GM21529 (cell line): ENCODE measurements at regions not wholly inside any gene's neighbourhood (a gene's known extent, or its start where the extent isn't known, plus 50 kb on each side); places are given as distances from the start of the nearest gene placed in this dataset.

Experiments
- ATAC-seq: cut with Tn5 transposase; IDR thresholded peaks from one replicate; pipeline ENCODE4 v1.9.1; 2021; ENCODE audit not compliant: unreplicated experiment

DNA sequence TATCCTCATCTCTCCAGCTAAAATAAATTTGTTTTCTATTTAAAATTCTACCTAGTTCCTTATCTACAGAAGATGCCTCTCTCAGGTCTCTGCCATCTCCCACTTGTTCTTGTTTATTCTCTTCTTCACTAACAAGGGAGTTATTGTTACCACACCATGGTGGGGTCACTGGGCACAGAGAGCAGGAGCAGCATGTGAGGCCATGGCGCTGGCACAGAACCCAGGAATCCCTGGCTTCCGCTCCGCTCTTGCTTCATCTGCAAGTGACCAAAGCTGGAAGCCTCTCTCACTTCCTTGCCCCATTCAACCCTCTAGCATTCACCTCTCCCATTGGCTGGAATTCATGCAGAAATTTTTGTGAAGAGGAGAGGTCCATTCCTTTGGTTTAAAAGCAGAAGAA is 190.7 kb upstream of the NCAM1 start:
- ATAC-seq, result no peak

DNA sequence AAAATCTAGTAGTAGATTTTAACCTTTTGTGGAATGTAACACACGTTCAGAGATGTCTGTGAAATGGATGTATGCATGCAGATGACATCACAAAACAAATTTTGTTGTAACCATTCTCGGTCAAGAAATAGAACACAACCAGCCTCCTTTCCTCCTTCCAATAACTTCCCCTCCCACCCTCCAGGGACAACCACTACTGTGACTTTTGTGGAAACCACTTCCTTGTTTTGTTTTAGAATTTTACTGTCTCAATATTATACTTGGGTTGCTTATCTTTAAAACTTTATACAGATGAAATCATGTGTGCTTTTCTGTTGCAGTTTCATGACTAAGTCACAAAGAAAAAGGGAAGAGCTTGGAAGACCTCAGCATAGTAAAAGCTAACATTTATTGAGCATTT is 189.4 kb upstream of the NCAM1 start:
- ATAC-seq, result no peak

DNA sequence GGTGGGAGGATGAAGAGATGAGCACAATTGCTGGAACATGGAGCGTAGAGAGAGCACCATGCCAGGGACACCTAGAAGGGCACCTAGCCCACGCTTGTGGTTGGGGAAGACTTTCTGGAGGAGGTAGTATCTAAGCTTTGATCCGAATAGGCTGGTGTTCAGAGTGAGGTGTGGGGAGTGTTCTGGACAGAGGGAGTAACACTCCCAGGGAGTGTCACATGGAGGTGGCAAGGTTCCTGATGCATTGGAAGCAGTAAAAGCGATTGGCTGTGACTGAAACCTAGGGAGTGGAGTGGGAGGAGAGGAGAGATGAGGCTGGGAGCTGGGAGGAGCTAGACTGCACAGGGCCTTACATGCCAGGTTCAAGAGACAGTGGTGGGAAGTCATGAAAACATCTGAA is 188.0 kb upstream of the NCAM1 start:
- ATAC-seq, result no peak

DNA sequence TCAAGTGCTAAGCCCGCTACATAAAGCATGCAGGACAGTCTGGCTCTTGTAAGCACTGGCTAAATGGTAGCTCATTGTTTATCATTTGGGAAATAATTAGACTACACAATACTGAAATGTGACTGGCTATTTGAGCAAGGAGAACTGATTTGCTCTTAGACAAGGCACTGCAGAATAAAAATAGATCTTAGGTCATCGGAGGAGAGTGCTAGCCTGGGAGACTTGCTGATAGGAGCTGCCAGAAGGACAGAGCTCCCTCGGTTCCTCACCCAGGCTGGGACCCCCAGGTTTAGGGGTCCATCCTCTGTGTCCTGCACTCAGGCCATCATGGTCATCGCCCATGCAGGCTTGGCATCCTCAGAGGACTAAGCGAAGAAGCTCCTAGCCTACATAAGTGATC is 184.4 kb upstream of the NCAM1 start:
- no peak for ATAC-seq

DNA sequence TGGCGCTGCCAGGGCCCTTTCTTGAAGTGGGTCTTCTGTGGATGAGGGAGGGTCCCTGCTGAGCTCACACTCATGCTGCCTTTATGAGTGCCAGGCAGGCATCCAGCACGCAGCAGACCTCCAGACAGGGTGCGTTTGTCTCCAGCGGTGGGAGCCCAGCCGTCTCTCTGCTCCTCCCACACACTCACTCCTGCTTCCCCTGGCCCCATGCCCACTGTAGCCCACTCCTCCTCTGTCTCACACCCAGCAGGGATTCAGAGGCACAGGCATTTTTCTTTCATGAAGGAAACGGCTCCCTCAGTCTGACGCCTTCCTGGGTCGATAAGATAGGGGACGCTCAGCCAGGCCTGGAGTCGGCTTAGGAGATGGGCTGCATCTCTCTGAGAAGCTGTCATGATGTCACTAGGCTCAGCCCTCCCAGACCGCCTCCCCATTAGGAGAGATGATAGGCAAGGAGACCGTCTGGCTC is 183.9 kb upstream of the NCAM1 start:
- ATAC-seq, result no peak

DNA sequence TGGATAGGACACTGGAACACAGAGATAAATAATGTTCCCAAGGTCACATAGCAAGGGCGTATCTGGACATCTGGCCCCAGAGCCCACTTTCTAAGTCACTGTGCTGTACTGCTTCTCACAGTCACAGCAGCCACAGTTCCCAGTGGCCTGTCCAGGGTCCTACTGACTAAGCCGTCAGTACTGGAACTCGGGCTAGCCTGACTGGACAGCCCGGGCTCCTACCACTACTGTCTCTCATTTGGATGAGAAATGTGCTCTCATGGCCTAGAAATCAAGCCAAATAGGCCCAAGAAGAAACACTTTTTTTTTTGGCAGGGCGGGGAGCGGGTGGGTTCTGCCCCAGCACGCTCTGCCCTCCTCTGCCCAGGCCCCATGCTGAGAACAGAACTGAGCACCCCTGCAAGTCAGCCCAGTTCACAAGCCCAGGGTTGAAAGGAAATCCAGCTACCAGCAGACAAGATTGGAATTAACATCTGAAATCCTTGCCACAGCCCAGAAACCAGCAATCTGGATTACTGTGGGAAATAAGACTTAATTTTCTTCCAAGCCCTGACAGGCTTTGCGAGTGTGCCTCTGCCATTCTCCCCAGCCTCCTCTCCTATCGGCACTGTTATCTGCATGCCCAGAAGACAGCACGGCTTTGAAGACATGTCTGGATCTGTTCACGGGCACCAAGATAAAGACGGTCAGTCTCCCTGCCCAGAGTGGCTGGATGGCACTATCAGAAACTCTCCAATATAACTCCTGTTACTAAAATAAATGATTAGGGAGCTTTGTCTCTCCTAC is 182.9 kb upstream of the NCAM1 start:
- no peak for ATAC-seq

DNA sequence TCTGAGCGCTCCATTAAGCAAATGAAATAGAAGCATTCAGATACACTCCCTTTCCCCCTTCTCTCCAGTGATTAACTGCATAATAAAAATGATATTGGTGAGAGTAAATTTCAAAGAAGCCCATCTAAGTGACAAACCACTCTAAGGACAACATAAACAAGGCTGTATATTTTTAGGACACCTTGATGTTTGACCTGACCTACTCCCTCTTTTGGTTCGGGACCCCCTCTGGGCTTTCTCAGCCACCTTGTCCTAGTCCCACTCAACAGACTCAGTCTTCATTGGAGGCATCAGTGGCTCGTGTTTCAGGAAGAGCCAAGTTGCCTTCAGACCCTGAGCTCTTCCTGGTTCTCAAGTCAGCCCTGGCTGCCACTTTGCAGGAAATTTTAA is 182.3 kb upstream of the NCAM1 start:
- no peak for ATAC-seq

DNA sequence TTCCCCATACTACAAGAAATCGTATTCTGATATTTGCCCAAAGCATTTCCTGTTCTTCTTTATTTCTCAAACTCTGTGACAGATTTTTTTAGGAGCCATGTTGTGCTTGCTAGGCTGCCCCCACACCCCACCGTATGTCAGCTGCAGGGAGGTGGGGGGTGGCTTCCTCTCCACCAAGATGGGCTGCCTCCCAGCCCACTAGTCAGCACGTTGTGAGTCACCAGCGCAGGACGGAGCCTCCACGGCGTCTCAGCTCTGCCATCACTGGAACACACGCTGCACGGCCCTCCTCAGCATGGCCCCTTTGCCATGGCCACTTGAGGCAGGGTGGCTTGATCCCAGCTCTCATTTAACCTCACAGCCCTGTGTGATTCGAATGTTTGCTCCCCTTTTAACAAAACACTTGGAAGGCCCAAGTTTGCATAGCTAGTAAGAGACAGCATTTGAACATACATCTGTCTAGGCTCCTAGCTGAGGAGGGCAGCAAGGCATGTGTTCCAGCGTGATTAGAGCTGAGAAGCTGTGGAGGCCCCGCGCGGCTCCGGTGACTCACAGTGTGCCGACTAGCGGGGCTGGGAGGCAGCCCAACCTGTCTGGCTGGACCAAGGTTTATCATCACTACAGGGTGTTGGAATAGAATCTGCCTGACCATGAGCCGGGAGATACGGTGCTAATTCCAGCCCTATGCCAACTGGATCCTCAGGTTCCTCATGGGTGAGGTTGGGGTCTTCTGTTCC is 180.7 kb upstream of the NCAM1 start:
- no peak for ATAC-seq

DNA sequence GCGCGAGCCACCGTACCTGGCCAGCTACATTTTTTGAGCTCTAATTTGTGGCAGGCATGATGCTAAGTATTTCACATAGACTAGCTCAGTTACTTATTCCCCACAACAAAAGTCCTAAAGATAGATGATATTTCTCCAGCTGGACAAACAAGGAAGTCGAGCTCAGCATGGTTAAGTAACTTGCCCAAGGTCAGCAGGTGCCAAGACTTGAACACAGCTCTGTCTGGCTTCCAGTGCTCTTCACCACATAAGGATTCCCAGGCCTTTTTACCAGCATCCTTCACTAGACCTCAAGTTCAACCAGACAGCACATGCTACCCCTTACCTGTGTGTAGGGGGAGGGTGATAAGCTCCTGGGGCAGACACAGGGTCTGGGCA is 177.3 kb upstream of the NCAM1 start:
- ATAC-seq, result no peak

DNA sequence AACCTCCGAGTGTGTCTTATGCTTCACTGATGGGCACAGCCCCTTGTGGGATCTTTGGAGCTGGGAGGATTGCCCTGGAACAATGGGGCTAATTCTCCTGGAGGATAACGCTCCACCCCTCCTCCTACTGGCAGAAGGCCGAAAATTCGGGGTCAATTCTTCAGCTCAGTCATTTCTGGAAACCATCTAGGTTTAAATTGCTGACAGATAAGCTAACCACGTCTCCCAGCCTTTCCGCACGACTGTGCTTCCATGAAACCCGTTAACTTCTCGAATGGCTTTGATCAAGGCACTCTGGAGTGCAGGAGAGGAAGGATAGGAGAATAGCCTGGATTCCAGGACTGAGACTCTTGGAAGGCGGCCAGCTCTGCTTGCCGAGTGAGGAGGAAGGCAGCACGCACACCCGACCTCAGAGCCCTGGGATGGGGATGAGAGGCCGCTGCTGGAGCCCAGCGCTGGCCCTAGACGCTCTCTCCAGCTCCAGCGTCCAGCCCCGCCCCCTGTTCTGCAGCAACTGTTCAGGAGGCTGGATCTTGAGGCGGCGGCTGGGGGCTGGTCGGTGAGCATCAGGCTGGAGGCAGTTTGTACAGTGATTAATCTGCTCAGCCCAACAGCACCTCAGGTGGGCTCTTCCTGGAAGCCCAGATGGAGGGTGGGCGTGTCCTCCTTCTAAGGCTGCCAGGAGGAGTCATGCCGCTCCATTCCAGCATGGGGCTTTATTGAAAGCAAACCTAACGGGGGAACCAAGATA is 176.7 kb upstream of the NCAM1 start:
- ATAC-seq, result no peak

DNA sequence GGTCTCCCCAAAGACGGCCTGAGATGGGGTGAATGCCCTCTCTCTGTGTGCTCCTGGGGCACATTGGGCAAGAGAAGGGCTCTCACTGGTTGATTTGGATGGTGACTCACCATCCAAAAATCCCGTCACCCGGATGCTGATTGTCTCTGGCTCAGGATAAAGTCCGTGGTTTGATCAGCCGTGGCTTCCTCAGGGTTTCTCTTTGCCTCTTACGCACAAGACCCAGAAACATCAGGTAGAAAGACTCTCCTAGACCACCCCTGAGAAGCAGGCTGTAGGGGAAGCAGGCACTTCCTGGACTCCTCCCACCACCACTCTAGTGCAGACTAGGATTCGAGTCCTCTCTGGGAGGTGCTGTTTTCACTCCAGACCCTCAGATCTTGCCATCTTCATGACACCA is 176.1 kb upstream of the NCAM1 start:
- no peak for ATAC-seq

DNA sequence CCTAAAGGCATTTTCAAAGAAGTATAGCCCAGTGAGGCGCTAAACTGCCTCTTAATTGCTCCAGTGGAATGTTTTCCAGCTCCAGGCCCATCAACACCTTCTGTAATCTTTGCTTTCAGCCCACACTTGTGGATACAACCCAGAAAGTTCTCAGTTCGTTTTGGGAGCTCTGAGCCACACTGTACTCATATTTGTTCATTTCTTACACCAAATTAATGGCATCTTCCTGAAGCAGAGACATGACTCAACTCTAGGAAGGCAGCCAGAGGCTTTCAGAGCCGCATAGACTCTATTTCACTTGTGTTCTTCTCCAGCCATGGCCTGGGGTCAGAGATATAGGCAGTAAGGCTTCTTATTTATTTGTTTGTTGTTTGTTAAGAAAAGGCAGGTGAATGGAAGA is 175.5 kb upstream of the NCAM1 start:
- ATAC-seq, result no peak

DNA sequence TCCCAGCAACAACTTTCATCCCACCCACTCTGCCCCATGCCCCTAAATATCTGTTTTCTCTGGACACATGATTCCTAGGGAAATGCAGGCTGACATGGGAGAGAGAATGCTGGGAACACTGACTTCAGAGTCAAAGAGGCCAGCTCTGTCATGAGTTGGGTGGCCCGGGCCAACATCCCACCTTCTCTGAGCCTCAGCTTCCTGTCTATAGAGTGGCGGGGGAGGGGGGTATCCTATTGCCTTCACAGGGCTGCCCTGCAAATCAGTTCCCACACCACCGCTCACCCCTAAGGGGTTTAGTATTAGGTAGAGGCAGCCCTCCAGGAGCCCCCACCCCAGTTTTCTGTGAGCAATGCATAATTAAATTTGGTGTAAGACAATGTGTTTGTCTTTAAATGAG is 175.0 kb upstream of the NCAM1 start:
- no peak for ATAC-seq

DNA sequence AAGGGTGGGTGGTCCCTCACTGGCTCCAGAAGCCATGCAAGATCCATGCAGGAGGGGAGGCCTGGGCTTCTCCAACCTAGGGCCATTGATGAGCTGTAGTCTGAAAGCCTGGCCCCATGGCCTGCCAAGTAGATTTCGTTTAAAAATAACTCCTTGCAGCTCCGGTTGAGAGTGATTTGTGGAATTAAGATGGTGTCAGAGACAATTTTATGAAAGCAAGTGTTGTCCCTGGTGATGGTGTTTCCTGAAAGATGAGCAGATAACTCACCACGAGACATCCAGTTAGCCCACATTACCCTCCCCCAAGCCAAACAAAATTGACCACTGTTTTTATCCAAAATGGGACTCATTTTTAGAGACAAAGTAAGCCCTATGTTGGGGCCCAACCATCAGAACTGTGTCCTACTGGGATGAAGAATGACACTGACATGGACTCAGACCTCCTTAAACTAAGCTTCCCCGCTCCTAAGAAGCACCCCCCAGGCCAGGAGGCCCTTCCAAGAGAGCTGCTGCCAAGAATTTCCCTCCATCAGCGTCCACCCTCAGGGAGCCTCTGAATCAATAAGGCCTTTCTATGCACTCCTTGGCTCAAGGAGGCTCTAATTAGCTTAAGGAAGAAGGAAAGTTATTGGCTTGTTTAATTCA is 174.2 kb upstream of the NCAM1 start:
- ATAC-seq, result no peak

DNA sequence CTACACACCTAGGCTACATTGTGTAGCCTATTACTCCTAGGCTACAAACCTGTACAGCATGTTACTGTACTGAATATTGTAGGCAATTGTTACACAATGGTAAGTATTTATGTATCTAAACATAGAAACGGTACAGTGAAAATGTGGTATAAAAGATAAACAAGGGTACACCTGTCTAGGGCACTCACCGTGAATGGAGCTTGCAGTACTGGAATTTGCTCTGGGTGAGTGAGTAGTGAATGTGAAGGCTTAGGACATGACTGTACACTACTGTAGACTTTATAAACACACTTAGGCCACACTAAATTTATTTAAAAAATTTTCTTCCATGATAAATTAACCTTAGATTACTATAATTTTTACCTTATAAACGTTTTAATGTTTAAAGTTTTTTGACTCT is 171.7 kb upstream of the NCAM1 start:
- no peak for ATAC-seq

DNA sequence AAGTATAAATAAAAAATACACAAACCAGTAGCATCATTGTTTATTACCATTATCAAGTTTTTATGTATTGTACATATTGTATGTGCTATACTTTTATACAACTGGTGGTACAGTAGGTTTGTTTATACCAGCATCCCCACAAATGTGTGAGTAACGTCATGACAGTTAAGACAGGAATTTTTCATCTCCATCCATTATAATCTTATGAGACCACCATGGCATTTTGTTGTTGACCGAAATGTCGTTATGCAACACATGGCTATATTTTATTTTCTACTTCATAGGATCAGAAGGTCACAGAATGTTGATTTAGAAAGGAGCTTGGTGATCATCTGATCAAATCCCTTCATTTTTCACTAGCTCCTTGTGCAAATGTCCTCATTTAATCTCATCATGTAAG is 170.9 kb upstream of the NCAM1 start:
- ATAC-seq, result no peak

DNA sequence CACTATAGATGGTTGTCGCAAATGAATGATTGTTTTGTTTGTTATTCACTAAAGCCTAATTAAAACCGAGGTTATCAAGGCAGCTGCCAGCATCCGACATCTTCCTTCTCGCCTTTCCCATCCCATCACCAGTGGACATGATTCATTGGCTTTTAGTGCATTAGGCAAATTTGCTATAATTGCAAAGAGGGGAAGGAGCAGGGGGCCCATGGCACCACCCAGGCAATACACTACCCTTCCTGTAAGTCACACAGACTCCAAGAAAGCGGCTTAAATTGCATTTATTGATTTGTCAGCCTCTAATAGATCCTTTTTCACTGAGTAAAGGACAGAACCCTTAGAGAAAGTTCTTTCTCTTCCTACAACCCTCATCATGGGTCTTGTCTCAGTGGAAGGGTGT is 169.2 kb upstream of the NCAM1 start:
- no peak for ATAC-seq

DNA sequence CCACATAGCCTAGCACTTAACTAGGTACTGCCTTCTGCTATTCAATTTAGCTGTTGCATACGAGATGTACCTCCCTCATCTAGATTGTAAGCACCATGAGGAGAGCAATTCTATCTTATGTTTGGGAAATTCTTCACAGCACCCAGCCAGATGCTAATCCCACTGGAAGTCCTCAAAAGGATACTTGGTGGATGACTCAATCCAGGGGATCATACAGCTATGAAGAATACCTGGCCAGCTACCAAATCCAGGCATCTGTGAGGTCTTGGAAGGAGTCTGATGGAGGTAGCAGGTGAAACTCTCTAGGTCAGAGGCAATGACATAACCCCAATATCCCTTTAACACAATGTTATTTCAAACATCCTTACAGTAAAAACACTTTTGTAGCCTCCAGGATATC is 167.8 kb upstream of the NCAM1 start:
- no peak for ATAC-seq

DNA sequence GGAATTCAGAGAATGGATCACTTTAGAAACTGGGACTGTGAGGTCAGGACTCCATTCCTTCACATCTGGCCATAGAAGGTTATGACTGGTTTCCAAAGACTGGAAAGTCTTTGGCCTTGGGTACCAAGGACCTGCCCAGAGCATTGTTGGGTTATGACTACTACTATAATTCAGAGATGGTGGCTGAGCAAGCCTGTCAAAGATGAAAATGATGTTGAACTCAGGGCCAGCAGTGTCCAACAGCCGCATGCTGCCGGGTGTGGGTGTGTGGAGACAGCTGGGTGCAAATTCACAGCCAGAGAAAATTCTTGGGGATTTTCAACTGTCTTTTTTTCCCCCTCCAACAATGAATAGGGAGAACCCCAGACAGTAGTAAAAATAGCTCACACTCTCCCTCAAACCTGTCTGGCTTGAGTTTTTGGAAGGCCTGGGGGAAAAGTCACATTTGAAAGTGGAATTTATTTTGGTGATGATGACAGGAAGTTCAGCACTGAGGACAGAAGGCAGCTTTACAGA is 166.8 kb upstream of the NCAM1 start:
- ATAC-seq, result no peak

DNA sequence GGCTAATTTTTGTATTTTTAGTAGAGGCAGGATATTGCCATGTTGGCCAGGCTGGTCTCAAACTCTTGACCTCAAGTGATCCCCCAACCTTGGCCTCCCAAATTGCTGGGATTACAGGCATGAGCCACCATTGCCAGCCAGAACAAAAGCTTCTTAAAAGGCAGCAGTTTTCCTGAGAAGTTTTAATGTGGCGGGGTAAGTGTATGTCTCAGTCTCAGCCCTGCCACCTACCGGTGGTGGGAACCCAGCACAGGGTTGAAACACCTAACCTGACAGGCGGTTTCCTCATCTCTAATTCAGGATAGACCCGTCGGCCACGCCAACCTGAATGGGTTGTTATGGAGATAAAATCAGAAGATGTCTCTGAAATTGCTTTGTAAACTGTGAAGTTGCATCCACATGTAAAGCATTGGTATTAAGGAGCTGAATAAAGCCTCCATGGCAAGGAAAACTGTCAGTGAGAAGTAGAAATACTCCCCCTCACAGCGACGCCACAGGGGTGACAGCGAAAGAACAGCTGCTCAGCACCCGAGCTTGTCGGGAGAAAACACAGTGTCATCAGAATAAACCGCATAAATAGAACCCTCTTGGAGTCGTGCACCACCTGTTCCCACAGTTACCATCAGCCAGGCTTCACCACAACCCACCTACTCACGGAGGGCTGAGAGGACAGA is 165.9 kb upstream of the NCAM1 start:
- ATAC-seq, result no peak
